Stimulated activated naive B cell treated with anti-CD40 and anti-IgM and Interleukin-4, amounts not matched to agents 10 μg/mL and 1 μg/mL and 100 μg/mL, for 72 hours (primary cell): ENCODE measurements at regions not wholly inside any gene's neighbourhood (a gene's known extent, or its start where the extent isn't known, plus 50 kb on each side); places are given as distances from the start of the nearest gene placed in this dataset.
"Not testable (repeated sequence)": the region's sequence is repeated elsewhere in the genome, so short reads cannot be mapped to it uniquely, and the experiment has no call there.

ENCODE experiments used
- ATAC-seq, 2 donors: fragments of 150-1000 bp; cut with Tn5 transposase; replicated peaks; 2 replicates each; pipeline ENCODE4 v1.10.0; 2021; ENCODE audit warnings: moderate library complexity in 1 of 2
- DNase-seq: peaks from one replicate; pipeline ENCODE4 v3.0.0; 2021
- H3K27ac Mint-ChIP-seq: one replicate; pipeline ENCODE4 v1.8.0; 2022; ENCODE audit warnings: mild to moderate bottlenecking, mixed read lengths
- H3K27me3 Mint-ChIP-seq, 2 donors: one replicate each; pipeline ENCODE4 v1.8.0; 2022; ENCODE audit warnings: mixed read lengths in 2 of 2
- H3K36me3 Mint-ChIP-seq, 2 donors: one replicate each; pipeline ENCODE4 v1.8.0; 2022; ENCODE audit warnings: mixed read lengths in 2 of 2, mild to moderate bottlenecking in 1 of 2
- H3K4me1 Mint-ChIP-seq, 2 donors: one replicate each; pipeline ENCODE4 v1.8.0; 2022; ENCODE audit warnings: mixed read lengths in 2 of 2, mild to moderate bottlenecking in 1 of 2
- H3K4me3 Mint-ChIP-seq, 2 donors: one replicate each; pipeline ENCODE4 v1.8.0; 2022; ENCODE audit warnings: mild to moderate bottlenecking in 2 of 2, mixed read lengths in 2 of 2, moderate library complexity in 1 of 2
- H3K9me3 Mint-ChIP-seq, 2 donors: one replicate each; pipeline ENCODE4 v1.8.0; 2022; ENCODE audit warnings: mixed read lengths in 2 of 2, mild to moderate bottlenecking in 1 of 2

DNA sequence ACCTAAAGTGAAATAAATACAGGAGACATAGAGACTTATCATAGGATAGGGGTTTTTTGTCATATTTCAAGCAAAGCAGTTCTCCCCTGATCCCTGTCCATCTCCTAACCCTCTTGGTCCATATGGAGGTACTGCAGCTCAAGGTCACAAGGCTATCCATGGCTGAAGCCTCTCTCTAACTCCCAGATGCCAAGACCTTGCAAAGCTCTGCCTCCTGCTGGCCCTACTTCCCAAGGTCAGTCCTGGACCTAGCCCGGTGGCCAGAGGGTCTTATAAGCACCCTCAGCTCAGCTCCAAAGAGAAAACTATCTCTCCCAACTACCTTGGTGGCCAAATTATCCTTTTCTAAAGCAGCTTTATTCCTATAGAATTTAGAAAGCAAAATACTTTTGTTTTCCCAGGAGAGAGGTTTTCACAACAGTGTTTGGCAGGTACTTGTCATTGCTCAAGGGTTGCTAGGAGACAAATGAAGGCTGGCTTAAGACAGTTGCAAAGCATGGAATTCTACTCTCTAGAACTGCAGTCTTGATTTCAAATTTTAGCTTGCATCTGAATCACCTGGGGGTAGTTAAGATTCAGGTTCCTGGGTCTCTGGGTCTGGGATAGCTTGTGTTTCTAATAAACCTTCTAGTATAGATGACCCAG lies 121.5 kb downstream of the XCL2 start:
- Mint-ChIP-seq H3K27me3 (peaks cover 0 to 9% of the 10 kb centered on the region in 2 donors), H3K4me3 (no peak overlapping the region)

DNA sequence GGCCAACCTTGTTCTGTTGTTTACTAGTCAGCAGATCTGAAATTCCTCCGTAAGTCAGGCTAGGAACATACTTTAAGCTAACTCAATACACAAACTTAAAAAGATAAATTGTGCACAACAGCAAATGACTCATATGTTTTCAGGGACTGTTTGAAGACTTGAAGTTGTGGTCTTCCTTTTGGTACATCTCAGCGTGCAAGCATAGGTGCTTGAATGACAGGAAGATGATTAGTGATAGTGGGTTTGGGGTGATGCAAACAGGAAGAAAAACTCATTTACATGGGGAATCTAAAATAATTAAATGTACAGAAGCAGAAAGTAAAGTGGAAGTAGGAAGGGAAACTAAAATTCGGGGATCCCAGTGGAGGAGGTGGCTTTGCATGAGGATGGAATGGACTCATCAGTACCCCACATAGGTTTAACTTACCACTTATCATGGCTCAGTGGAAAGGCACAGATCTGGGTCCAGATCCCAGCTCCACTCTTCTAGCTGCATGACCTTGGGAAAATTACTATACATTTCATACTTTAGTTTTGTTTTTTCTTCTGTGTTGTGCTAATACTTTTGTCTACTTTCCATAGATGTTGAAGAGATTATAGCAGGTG lies 122.3 kb downstream of the XCL2 start:
- Mint-ChIP-seq H3K27me3 (peaks cover 0 to 9% of the 10 kb centered on the region in 2 donors), H3K9me3 (no peaks in the 10 kb centered on the region), H3K4me1 (peaks cover 0 to 1% of the 10 kb centered on the region in 2 donors), H3K36me3 (no peaks in the 10 kb centered on the region), H3K27ac (no peak overlapping the region), H3K4me3 (no peak overlapping the region)
- peak in 1 of 2 donors; percentile 34 for ATAC-seq
- no peak for DNase-seq

More for the DNA sequence above, 121.5 kb downstream of the XCL2 start:
- Mint-ChIP-seq H3K36me3 (no peaks in the 10 kb centered on the region), H3K27ac (no peak overlapping the region), H3K9me3 (no peaks in the 10 kb centered on the region), H3K4me1 (peaks cover 0 to 1% of the 10 kb centered on the region in 2 donors)
- DNase-seq (no peak), ATAC-seq (no peak)

DNA sequence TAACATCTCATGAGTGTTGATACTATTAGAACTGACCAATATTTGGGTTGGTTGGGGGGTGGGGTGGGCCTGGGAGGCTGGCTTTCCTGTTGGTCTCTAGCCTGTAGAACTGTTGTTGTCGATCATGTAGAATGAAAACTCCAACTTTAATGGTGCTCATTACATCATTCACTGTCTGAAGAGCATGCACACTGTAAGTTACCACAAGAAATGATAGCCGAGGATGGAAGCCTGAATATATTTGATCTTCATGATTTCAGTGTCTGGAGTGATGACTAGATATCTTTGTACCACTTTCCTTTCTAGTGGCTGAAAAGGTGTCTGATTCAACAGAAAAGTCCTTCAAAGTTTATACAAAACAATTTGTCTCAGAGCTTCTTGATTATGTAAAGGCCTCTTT lies 123.6 kb downstream of the XCL2 start:
- H3K4me1 Mint-ChIP-seq = peaks cover 0 to 1% of the 10 kb centered on the region in 2 donors
- no peak overlapping the region for H3K27ac Mint-ChIP-seq
- H3K9me3 Mint-ChIP-seq = no peaks in the 10 kb centered on the region
- no peak for ATAC-seq
- H3K4me3 Mint-ChIP-seq = no peak overlapping the region
- no peaks in the 10 kb centered on the region for H3K36me3 Mint-ChIP-seq
- DNase-seq = no peak
- H3K27me3 Mint-ChIP-seq = peaks cover 0 to 9% of the 10 kb centered on the region in 2 donors

DNA sequence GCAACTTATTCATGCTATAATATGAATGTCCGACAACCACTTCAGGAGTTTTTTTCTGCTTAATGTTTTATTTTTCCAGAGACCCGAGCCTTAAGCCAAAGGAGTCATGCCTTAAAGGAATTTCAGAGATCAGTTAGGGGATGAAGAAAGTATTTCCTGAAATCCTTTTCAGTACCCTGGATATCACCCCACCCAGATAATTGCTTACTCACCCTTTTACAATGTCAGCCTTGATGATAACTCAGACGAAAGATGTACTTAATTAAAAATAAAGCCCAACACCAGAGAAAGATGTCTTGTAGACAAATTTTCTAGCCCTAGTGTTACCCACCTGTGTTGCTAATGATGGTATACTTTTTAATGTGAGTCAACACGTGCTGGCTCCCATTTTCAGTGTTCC lies 124.1 kb downstream of the XCL2 start:
- H3K4me1 Mint-ChIP-seq = peaks cover 0 to 1% of the 10 kb centered on the region in 2 donors
- H3K9me3 Mint-ChIP-seq = no peaks in the 10 kb centered on the region
- no peak for DNase-seq
- H3K36me3 Mint-ChIP-seq = no peaks in the 10 kb centered on the region
- H3K27ac Mint-ChIP-seq = no peak overlapping the region
- ATAC-seq = no peak
- no peak overlapping the region for H3K4me3 Mint-ChIP-seq
- peaks cover 0 to 9% of the 10 kb centered on the region in 2 donors for H3K27me3 Mint-ChIP-seq

DNA sequence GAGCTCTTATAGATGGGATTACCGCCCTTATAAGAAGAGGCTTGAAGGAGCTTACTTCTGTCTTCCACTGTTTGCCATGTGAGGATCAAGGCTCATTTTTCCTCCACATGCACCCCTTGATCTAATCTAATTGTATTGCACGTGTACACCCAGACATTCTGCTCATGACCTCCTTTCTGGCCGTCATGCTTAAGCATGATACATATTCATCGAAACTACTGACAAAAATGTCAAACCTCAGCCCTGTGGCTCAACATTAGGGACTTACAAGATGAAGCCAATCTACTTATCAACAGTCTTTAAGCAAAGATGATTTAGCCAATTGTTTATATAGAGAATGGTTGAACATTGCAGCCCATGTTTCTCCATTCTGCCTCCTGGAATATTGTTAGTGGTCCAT lies 127.6 kb downstream of the XCL2 start:
- Mint-ChIP-seq H3K4me3 (no peak overlapping the region), H3K27ac (no peak overlapping the region), H3K9me3 (no peaks in the 10 kb centered on the region), H3K36me3 (no peaks in the 10 kb centered on the region), H3K27me3 (no peaks in the 10 kb centered on the region), H3K4me1 (no peaks in the 10 kb centered on the region)
- DNase-seq (no peak), ATAC-seq (no peak)

- H3K4me3 Mint-ChIP-seq = no peak overlapping the region
- no peak overlapping the region for H3K27ac Mint-ChIP-seq
- peaks cover 0 to 2% of the 10 kb centered on the region in 2 donors for H3K27me3 Mint-ChIP-seq
- no peak for DNase-seq
- no peaks in the 10 kb centered on the region for H3K36me3 Mint-ChIP-seq
- no peaks in the 10 kb centered on the region for H3K4me1 Mint-ChIP-seq
- H3K9me3 Mint-ChIP-seq = peaks cover 0 to under 1% of the 10 kb centered on the region in 2 donors
- no peak for ATAC-seq
Measured at GRCh38 chr1:168414914-168415313, 128.9 kb downstream of the XCL2 start.

GRCh38 chr1:168410464-168410863 lies 129.8 kb downstream of the TBX19 start:
- ATAC-seq (no peak), DNase-seq (no peak)
- peaks cover 4 to 7% of the 10 kb centered on the region in 2 donors for H3K9me3 Mint-ChIP-seq
- H3K27ac Mint-ChIP-seq = no peak overlapping the region
- no peaks in the 10 kb centered on the region for H3K36me3 Mint-ChIP-seq
- H3K4me3 Mint-ChIP-seq = no peak overlapping the region
- peaks cover 8 to 15% of the 10 kb centered on the region in 2 donors for H3K4me1 Mint-ChIP-seq
- H3K27me3 Mint-ChIP-seq = peaks cover 0 to 5% of the 10 kb centered on the region in 2 donors

- peaks cover 0 to 5% of the 10 kb centered on the region in 2 donors for H3K27me3 Mint-ChIP-seq
- peak; percentile 68 to 81 for ATAC-seq
- H3K4me1 Mint-ChIP-seq = peaks cover 8 to 15% of the 10 kb centered on the region in 2 donors
- no peak overlapping the region for H3K4me3 Mint-ChIP-seq
- no peaks in the 10 kb centered on the region for H3K36me3 Mint-ChIP-seq
- H3K9me3 Mint-ChIP-seq = peaks cover 4 to 8% of the 10 kb centered on the region in 2 donors
- DNase-seq = no peak
- H3K27ac Mint-ChIP-seq = no peak overlapping the region
Measured at GRCh38 chr1:168408884-168409283, 128.2 kb downstream of the TBX19 start.

- no peak for DNase-seq
- Mint-ChIP-seq H3K4me3 (no peak overlapping the region), H3K4me1 (peaks cover 8 to 15% of the 10 kb centered on the region in 2 donors), H3K36me3 (no peaks in the 10 kb centered on the region), H3K27me3 (peaks cover 0 to 5% of the 10 kb centered on the region in 2 donors), H3K9me3 (peaks cover 4 to 8% of the 10 kb centered on the region in 2 donors), H3K27ac (peak overlapping the region; percentile 4)
- no peak for ATAC-seq
Measured at GRCh38 chr1:168408539-168408865, 127.8 kb downstream of the TBX19 start.

GRCh38 chr1:168407832-168408538 lies 127.3 kb downstream of the TBX19 start:
- peaks cover 8 to 15% of the 10 kb centered on the region in 2 donors for H3K4me1 Mint-ChIP-seq
- peaks cover 4 to 8% of the 10 kb centered on the region in 2 donors for H3K9me3 Mint-ChIP-seq
- H3K27me3 Mint-ChIP-seq = peaks cover 0 to 5% of the 10 kb centered on the region in 2 donors
- H3K4me3 Mint-ChIP-seq = no peak overlapping the region
- H3K36me3 Mint-ChIP-seq = no peaks in the 10 kb centered on the region
- H3K27ac Mint-ChIP-seq = peak overlapping the region; percentile 4
- DNase-seq (no peak), ATAC-seq (no peak)

GRCh38 chr1:168405906-168406549 lies 125.4 kb downstream of the TBX19 start:
- Mint-ChIP-seq H3K9me3 (peaks cover 4 to 8% of the 10 kb centered on the region in 2 donors), H3K36me3 (no peaks in the 10 kb centered on the region), H3K27ac (no peak overlapping the region), H3K4me1 (peaks cover 8 to 15% of the 10 kb centered on the region in 2 donors), H3K27me3 (peaks cover 3 to 5% of the 10 kb centered on the region in 2 donors), H3K4me3 (no peak overlapping the region)
- ATAC-seq = no peak
- no peak for DNase-seq

DNA sequence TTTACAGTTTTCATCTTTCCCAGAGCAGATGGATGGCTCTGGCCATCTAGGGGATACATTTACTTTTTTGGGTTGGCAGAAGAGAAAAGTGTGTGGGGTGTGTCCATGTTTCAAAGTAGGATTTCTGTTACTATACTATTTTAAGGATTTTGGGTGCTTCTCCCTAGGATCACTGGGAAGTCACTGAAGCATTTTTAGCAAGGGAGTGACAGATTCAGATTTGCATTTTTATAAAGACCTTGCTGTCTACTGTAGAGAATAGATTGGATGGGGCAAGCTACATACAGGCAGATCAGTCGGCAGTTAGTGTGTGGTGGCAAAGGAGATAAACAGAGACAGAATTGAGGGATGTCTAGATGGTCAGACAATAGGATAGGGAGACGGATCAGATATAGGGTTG lies 122.5 kb downstream of the TBX19 start:
- H3K27ac Mint-ChIP-seq = no peak overlapping the region
- peaks cover 4 to 18% of the 10 kb centered on the region in 2 donors for H3K4me1 Mint-ChIP-seq
- DNase-seq = no peak
- no peaks in the 10 kb centered on the region for H3K36me3 Mint-ChIP-seq
- ATAC-seq = no peak
- no peak overlapping the region for H3K4me3 Mint-ChIP-seq
- peaks cover 9% of the 10 kb centered on the region in 2 donors for H3K27me3 Mint-ChIP-seq
- peaks cover 4 to 8% of the 10 kb centered on the region in 2 donors for H3K9me3 Mint-ChIP-seq

DNA sequence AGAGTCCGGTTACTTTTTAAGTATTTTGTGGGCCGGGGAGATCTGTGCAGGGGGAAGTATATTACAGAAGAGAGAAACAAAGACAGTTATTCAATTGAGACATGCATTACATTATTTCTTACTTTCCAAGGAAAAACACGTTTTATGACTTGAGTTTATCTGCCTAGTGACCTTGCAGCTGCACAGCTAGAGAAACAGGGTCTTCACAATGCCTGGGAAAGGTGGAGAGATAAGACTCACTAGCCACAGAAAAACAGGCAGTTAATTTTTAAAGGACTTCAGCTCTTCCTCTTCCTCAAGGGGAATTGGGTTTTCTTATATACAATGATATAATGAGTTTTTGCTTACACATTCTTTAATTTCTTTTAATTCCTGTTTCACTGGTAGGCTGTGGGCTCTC lies 121.8 kb downstream of the TBX19 start:
- H3K27me3 Mint-ChIP-seq, H3K4me3 Mint-ChIP-seq, H3K36me3 Mint-ChIP-seq, DNase-seq, H3K27ac Mint-ChIP-seq, ATAC-seq, H3K9me3 Mint-ChIP-seq: not testable (repeated sequence)
- peaks cover 3 to 11% of the 10 kb centered on the region in 2 donors for H3K4me1 Mint-ChIP-seq

GRCh38 chr1:168401341-168401740 lies 120.7 kb downstream of the TBX19 start:
- no peak overlapping the region for H3K27ac Mint-ChIP-seq

More at GRCh38 chr1:168401341-168401740, 120.7 kb downstream of the TBX19 start:
- H3K4me3 Mint-ChIP-seq = no peak overlapping the region
- peaks cover 0 to 4% of the 10 kb centered on the region in 2 donors for H3K9me3 Mint-ChIP-seq
- ATAC-seq (no peak), DNase-seq (no peak)
- H3K4me1 Mint-ChIP-seq = peaks cover 1 to 6% of the 10 kb centered on the region in 2 donors
- peaks cover 9% of the 10 kb centered on the region in 2 donors for H3K27me3 Mint-ChIP-seq
- H3K36me3 Mint-ChIP-seq = no peaks in the 10 kb centered on the region
